Mesodermal cell (in vitro differentiated cells): ENCODE measurements at regions not wholly inside any gene's neighbourhood (a gene's known extent, or its start where the extent isn't known, plus 50 kb on each side); places are given as distances from the start of the nearest gene placed in this dataset.
"Not testable (repeated sequence)": the region's sequence is repeated elsewhere in the genome, so short reads cannot be mapped to it uniquely, and the experiment has no call there.

ENCODE experiments used
- H3K27ac ChIP-seq: 2 replicates; pipeline ENCODE4 v1.7.0; 2013; ENCODE audit warnings: mild to moderate bottlenecking, low read depth, low read length, moderate library complexity; ENCODE audit not compliant: severe bottlenecking
- H3K36me3 ChIP-seq: 2 replicates; pipeline ENCODE4 v1.7.1; 2013; ENCODE audit warnings: mild to moderate bottlenecking, low read length, moderate library complexity; ENCODE audit not compliant: control insufficient read depth, insufficient read depth
- H3K4me1 ChIP-seq: one replicate; pipeline ENCODE4 v1.7.1; 2013; ENCODE audit warnings: mild to moderate bottlenecking, low read length; ENCODE audit not compliant: insufficient read depth, control insufficient read depth, poor library complexity, severe bottlenecking
- H3K4me3 ChIP-seq: 2 replicates; pipeline ENCODE4 v1.7.0; 2013; ENCODE audit warnings: low read length, control low read depth, mild to moderate bottlenecking; ENCODE audit not compliant: insufficient read depth, poor library complexity, severe bottlenecking; ENCODE audit errors: extremely low read depth
- H3K9me3 ChIP-seq: 2 replicates; pipeline ENCODE4 v1.7.1; 2013; ENCODE audit warnings: mild to moderate bottlenecking, low read length, moderate library complexity; ENCODE audit not compliant: control insufficient read depth
- WGBS, 2 experiments: methylation state at CpG; one replicate each; pipeline ENCODE4 v1.1.5; 2013; ENCODE audit warnings: missing lambda C conversion rate in 2 of 2; ENCODE audit not compliant: insufficient coverage in 2 of 2; 5-methylcytosine and 5-hydroxymethylcytosine counted together

DNA sequence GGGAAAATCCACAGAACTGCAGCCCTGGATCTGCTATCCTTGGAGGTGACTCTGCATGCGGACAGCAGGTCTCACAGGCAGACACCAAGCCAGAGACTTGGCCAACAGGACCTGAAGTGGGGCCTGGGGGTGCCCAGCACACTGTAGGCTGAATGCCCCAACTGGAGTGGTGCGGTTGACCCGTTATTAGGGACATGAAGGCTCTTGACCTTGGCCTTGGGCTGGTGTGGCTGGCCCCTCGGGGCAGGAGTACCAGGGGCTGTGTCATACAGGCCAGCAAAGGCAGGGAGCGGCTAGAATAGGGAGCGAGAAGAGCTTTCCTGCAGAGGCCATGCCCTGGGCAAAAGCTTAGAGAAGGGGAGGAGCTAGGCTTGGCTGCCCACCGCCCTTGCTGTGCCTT is 153.2 kb upstream of the MVB12B start:
- Histone ChIP-seq H3K4me3 (no peak overlapping the region), H3K4me1 (no peaks in the 10 kb centered on the region), H3K9me3 (no peaks in the 10 kb centered on the region), H3K36me3 (no peaks in the 10 kb centered on the region), H3K27ac (no peak overlapping the region)
- WGBS, 2 experiments: 84 to 93% methylated on average over 6 of the region's 7 CpGs

DNA sequence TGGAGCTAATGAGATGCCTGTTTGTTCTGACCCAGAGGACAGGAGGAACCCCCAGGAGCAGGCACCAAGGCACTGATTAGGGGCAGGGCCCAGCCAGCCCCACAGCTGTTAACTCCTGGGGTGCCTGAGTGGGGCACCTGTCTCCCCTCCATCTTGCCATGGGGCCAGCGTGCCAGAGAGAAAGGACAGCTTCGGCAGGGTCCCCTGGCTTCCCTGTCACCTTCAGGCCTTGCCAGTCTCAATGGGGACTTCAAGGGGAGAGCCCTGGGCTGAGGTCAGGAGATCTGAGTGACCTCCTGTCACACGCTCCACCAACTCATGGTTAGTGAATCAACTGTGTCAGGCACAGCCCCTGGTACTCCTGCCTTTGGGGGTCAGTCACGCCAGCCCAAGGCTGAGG is 152.7 kb upstream of the MVB12B start:
- Histone ChIP-seq H3K36me3 (no peaks in the 10 kb centered on the region), H3K4me1 (no peaks in the 10 kb centered on the region), H3K9me3 (no peaks in the 10 kb centered on the region), H3K27ac (no peak overlapping the region), H3K4me3 (no peak overlapping the region)
- 85 to 89% methylated on average over 4 of the region's 4 CpGs for WGBS, 2 experiments

- Histone ChIP-seq H3K36me3 (no peaks in the 10 kb centered on the region), H3K9me3 (no peaks in the 10 kb centered on the region), H3K4me1 (no peaks in the 10 kb centered on the region), H3K27ac (no peak overlapping the region), H3K4me3 (no peak overlapping the region)
- 82% methylated on average over 6 of the region's 10 CpGs; no CpG with 5 or more reads in 1 of the 2 experiments for WGBS, 2 experiments
Measured at GRCh38 chr9:126183266-126183665, 143.4 kb upstream of the MVB12B start.

DNA sequence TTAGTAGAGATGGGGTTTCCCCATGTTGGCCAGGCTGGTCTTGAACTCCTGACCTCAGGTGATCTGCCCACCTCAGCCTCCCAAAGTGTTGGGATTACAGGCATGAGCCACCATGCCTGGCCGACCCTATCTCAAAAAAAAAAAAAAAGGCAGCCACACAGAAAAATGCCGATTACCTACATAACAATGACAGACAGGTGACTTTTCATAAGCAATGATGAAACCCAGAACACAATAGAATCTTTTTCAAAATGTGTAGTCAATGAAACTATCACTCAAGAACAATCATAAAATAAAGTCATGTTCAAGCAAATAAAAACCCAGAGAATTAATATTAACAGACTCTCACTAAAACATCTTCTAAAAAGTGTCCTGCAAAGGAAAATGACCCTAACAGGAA is 135.6 kb upstream of the MVB12B start:
- WGBS, 2 experiments: 83% methylated on average over 1 of the region's 2 CpGs; no CpG with 5 or more reads in 1 of the 2 experiments
- H3K9me3 ChIP-seq, H3K4me3 ChIP-seq, H3K36me3 ChIP-seq, H3K27ac ChIP-seq, H3K4me1 ChIP-seq: not testable (repeated sequence)

DNA sequence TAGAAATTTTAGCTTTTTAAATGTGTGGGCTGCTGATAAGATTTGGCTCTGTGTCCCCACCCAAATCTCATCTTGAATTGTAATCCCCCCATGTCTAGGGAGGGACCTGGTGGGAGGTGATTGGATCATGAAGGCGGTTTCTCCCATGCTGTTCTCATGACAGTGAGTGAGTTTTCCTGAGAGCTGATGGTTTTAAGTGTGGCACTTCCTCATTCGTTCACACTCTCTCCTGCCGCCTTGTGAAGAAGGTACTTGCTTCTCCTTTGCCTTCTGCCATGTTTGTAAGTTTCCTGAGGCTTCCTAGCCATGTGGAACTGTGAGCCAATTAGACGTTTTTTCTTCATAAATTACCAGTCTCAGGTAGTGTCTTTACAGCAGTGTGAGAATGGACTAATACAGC is 127.8 kb upstream of the MVB12B start:
- Histone ChIP-seq H3K4me1 (no peaks in the 10 kb centered on the region), H3K9me3 (no peaks in the 10 kb centered on the region), H3K27ac (no peak overlapping the region), H3K36me3 (no peaks in the 10 kb centered on the region), H3K4me3 (no peak overlapping the region)
- WGBS, 2 experiments: 92 to 100% methylated on average over 1 to 3 of the region's 4 CpGs

- Histone ChIP-seq H3K4me3 (no peak overlapping the region), H3K36me3 (no peaks in the 10 kb centered on the region), H3K27ac (no peak overlapping the region), H3K4me1 (no peaks in the 10 kb centered on the region), H3K9me3 (no peaks in the 10 kb centered on the region)
- WGBS, 2 experiments: 96 to 98% methylated on average over 5 of the region's 5 CpGs
Measured at GRCh38 chr9:126203313-126203712, 123.3 kb upstream of the MVB12B start.

- Histone ChIP-seq H3K27ac (no peak overlapping the region), H3K4me3 (no peak overlapping the region), H3K4me1 (no peaks in the 10 kb centered on the region), H3K9me3 (no peaks in the 10 kb centered on the region), H3K36me3 (no peaks in the 10 kb centered on the region)
- 91 to 94% methylated on average over 3 to 5 of the region's 5 CpGs for WGBS, 2 experiments
Measured at GRCh38 chr9:126204197-126204596, 122.4 kb upstream of the MVB12B start.

DNA sequence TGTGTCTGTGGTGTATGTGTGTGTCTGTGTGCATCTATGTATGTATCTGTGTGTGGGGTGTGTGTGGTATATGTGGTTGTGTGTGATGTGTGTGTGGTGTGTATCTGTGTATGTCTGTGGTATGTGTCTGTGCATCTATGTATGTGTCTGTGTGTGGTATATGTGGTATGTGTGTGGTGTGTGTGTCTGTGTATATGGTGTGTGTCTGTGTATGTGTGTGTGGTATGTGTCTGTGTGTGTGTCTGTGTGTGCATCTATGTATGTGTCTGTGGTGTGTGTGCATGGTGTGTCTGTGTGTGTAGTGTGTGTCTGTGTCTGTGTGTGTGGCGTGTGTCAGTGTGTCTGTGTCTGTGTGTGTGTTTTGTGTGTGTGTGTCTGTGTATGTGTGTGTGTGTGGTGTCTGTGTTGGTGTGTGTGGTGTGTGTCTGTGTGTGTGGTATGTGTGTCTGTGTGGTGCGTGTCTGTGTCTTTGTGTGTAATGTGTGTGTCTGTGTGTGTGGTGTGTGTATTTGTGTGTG is 121.9 kb upstream of the MVB12B start:
- Histone ChIP-seq H3K4me1 (no peaks in the 10 kb centered on the region), H3K36me3 (no peaks in the 10 kb centered on the region), H3K27ac (no peak overlapping the region), H3K9me3 (no peaks in the 10 kb centered on the region), H3K4me3 (no peak overlapping the region)
- 89 to 96% methylated on average over 2 of the region's 2 CpGs for WGBS, 2 experiments

DNA sequence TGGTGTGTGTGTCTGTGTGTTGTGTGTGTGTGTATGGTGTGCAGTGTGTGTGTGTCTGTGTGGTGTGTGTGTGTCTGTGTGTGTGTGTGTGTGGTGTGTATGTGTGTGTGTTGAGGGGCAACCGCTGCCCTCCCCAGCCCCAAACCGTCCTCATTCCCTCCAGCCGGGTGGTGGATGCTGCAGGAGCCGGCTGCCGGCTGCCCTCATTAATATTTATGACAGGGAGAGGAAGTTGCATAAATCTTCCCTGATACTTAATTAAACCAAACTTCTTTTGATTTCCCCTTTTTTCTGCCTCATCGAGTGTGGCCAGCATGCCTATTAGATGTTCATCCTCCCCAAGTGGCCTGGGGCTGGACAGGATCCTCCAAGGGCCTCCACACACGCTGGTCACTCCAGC is 121.4 kb upstream of the MVB12B start:
- WGBS, 2 experiments: 79 to 80% methylated on average over 1 to 2 of the region's 7 CpGs
- Histone ChIP-seq H3K27ac (no peak overlapping the region), H3K4me3 (no peak overlapping the region), H3K36me3 (no peaks in the 10 kb centered on the region), H3K9me3 (no peaks in the 10 kb centered on the region), H3K4me1 (no peaks in the 10 kb centered on the region)

- no peaks in the 10 kb centered on the region for H3K36me3 ChIP-seq
- WGBS, 2 experiments: 90 to 94% methylated on average over 16 to 18 of the region's 22 CpGs
- H3K4me3 ChIP-seq: no peak overlapping the region
- H3K9me3 ChIP-seq: no peaks in the 10 kb centered on the region
- no peaks in the 10 kb centered on the region for H3K4me1 ChIP-seq
- H3K27ac ChIP-seq: no peak overlapping the region
Measured at GRCh38 chr9:126205845-126206498, 120.7 kb upstream of the MVB12B start.

DNA sequence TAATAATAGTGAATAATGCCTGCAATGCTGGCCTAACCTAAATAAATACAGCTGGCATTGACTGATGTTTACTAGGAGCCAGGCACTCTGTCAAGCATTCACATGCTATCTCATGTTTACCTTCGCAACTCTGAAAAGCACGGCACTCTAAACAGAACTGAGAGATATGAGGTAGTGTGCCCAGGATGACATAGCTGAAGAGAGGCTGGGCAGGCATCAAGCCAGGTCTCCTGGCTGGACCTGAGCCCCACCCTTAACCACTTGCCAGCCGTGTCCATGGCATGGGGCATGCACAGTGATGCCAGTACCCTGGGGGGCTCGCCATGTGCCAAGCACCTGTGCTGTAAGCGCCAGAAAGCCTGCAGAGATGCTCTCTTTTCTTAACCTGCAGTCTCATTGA is 119.4 kb upstream of the MVB12B start:
- no peaks in the 10 kb centered on the region for H3K9me3 ChIP-seq
- no peaks in the 10 kb centered on the region for H3K4me1 ChIP-seq
- 78 to 79% methylated on average over 4 to 5 of the region's 5 CpGs for WGBS, 2 experiments
- H3K4me3 ChIP-seq: no peak overlapping the region
- no peak overlapping the region for H3K27ac ChIP-seq
- no peaks in the 10 kb centered on the region for H3K36me3 ChIP-seq
